CD4-positive, alpha-beta T cell treated with Interferon alpha-2 for 1 hour (primary cell): ENCODE measurements at regions not wholly inside any gene's neighbourhood (a gene's known extent, or its start where the extent isn't known, plus 50 kb on each side); places are given as distances from the start of the nearest gene placed in this dataset.

Experiments
- DNase-seq, 2 donors: peaks; one replicate each; pipeline ENCODE4 v3.0.0-alpha.2; 2020 to 2022

DNA sequence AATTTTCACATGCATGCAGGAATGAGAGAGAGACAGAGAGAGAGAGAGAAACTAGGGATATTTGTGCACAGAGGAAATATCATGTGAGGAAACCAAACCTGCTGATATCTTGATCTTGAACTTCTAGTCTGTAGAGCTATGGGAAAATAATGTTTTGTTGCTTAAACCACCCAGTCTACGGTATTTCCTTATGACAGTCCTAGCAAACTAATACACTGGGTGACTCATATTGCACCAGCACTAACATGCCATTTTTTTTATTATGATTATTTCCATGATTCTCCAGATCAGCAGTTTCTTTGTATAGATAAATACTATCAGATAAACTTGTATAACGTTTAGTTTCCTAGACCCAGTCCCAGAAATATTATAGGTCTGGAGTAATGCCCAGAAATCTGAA lies 1259.0 kb downstream of the ZPLD1 start:
- DNase-seq: no peak

DNA sequence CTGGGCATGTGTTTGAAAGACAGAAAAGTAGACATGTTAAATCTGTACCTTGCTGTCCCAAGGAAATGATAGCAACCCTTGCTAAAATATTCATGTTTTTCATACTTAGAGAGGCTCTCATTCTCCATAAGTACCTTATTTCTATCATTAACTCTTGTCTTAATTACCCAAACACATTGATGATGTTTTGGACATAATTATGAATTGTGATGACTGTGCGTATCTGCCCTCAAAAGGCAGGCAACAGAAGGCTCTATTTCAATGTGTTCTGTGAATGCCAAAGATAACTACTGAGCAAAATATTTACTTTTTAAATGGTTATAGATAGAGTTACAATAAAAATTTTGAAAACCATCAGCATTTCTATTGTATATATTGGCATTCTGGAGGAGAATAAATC lies 1263.8 kb downstream of the ZPLD1 start:
- no peak for DNase-seq

DNA sequence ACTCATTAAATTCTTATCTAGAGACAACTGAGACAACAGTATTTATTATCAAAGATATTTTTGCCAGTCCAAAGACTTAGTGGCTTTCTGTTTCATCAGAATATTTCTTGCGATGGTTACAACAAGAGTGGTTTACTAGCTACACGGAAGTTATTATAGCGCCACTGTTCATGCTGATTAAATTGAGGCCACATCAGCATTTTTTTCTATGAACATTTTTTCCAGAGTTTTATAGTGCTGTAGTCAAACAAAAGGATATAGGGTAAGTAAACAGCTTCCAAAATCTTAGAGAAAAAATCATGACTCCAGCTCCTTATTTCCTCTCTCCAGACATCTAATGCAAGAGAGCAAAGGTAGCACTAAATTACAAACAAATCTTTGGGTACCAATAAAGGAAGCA lies 1264.4 kb downstream of the ZPLD1 start:
- no peak for DNase-seq

DNA sequence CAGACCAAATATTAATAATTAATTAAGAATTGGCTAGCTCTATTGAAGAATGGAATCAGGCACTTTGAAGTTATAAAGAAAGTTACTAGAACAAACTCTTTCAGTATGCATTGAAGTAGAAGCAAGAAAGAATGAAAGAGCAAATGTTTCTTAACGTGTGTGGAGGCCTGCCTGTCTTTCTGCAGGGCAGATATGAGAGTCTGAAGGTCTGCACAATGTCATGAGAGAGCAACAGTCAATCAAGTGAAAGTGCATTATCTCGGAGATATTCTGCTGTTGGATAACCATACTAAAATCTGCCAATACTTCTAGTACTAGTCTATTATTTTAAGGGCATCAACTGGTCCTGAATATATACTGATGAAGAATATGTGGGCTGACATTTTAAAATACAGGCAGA lies 1270.8 kb downstream of the ZPLD1 start:
- no peak for DNase-seq

DNA sequence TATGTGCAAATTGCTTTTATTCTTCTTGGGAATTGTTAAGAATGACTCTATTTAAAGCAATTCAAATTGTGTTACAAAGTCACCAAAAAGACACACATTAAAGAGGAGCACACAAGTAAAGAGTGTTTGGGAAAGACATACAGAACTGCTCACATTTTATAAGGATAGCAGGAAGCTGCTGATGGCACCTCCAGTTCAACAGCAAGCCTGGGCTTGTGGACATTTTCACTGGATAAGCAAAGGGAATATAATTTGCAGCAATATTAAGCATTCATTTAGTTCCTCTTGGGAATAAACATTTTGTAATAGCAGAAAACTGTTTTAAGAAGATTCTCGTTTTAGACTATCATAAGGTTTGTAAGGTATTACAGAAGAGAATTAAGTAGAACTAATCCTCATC lies 1271.9 kb downstream of the ZPLD1 start:
- no peak for DNase-seq

DNA sequence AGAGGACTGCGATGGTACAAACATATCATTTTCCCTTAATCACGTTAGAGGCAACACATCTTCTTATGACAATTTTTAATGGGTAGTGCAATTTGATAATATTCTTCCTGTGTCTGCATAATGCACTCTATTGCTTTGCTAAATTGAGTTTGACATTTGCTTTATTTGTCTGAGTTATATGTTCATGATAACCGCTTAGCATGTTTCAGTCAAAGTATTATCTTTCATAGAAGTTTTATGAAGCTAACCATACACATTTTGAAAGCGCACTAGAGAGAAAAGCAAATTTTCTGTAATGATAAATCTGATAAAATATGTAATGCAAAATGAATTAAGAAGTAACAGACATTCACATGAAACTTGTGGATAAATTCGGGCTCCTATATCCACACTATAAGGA lies 1276.9 kb downstream of the ZPLD1 start:
- DNase-seq: no peak

DNA sequence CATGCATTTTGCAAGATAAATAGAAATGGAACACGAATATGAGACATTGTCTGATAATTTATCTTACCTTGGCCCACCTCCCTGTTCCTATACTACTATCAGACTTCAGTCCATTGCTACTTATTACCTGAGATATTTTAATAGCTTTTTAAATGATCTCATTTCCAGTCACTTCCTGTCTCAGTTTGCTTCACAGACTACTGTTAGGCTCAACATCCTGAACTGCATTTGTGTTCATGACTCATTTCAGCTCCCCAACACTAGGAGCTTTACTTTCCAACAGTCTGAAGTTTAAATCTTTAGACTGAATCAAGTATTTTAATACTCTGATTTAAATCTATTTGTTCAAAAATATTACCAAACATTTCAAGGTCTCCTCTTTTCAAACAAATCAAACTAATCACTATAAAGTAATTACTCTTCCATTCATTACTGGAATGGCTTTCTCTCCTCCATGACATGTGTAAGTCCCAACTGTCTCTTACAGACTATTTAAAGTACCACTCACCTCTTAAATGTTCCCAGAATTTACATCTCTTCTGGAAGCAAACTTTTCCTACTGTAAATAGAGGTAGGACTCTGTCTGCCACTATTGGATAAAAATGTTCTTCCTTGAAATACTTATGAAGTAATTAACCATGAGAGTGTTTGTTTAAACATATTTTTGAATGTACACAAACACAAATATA lies 1277.6 kb downstream of the ZPLD1 start:
- DNase-seq: no peak

DNA sequence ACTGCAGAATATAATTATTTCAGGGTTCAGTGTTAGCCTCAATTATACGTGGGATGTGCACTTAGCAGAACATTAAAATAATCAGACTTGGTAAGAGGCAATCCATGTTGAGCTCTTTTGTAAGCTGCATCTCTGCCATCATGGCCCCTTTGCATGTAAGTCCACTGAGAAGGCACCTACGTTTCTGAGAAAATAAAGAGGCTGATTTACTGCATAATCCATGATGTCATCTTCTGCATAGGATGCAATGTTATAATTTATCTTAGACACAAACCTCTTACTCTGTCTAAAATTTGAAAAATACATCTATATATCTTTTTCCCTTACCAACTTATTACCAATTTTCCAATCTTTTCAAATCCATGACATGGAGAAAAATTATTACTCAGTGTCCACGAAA lies 1294.7 kb downstream of the ZPLD1 start:
- DNase-seq: no peak

DNA sequence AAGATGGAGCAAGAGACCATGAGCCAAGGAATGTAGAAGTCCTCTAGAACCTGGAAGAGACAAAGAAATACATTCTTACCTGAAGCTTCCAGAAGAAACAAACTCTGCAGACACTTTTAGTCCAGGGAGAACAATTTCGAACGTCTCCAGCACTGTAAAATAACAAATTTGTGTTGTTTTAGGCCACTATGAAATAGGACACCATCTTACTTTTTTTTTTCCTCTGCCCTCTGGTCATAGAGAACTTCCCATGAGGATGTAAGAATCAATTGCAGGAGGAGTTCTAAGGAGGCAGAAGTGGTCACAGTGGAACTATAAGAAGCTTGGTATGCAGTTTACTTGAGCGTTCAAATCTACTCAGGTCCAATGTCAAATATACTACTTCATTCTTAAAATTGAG lies 1295.9 kb downstream of the ZPLD1 start:
- no peak for DNase-seq

DNA sequence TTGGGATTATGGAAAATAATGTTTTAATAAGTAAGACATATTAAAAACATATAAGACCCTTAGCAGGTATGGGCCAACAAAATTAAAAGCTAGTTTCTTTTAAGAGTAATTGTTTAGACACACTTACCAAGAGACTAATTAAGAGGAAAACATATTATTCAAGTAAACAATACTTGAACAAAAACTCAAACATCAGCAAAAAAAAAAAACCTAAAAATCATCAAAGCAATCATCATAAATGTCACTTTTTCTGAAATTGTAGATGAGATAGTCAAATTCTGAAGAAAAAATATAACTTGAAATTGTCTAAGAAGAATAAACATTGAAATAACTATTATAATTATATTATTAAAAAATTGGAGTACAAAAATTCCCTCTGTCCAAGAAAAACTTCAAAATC lies 1318.2 kb downstream of the ZPLD1 start:
- no peak for DNase-seq

DNA sequence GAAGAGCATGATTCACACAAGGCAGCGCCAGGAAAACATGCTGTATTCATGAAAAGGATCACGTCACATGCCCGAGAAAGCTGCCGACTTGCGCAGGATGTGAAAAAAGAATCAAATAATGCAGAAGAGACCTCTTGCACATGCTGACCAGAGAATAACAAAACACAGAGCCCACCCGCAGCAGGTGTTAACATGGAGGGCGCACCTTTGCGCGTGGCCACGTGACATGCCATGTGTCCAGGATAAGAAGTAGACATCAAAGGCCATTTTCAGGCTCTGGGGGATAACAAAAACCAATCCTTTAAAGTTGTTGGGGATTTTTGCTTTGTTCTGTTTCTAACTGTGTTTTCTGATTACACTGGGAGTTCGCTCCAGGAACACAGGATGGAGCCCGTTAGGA lies 1332.8 kb downstream of the ZPLD1 start:
- DNase-seq: no peak

DNA sequence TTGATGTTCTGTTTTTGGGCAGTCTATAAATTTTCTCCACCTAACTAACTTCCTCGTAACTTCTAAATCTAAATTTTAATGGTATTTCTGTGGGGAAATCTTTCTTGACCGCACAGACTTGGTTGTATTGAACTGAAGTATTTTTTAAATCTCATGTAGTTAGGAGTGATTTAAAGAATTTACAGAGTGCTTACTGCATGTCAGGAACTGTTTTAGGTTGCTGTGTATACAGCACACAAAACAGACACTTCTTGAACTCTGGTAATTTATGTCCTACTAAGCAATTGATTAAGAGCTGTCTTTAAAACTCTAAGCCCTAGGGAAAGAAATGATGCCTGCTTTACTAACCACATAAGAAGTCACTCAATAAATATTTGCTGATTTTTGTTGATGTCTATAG lies 1350.2 kb downstream of the ZPLD1 start:
- DNase-seq: no peak

DNA sequence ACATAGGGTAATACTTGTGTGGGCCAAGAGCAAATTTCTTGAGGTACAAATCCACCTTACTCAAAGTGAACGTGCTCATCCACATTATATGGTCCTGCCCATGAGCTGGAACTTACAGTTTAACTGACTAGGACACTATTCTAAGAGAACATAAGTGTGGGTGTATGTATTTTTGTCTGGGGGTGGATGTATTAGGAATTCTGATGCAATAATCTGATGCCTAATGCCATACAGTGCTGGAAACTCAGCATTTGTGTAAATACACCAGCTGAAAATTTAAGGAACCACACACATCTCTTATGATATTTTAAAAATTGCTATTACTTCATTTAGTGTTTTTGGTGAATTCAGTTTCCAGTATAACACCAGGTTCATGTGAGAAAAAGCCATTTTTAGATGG lies 1350.7 kb downstream of the ZPLD1 start:
- DNase-seq: no peak

DNA sequence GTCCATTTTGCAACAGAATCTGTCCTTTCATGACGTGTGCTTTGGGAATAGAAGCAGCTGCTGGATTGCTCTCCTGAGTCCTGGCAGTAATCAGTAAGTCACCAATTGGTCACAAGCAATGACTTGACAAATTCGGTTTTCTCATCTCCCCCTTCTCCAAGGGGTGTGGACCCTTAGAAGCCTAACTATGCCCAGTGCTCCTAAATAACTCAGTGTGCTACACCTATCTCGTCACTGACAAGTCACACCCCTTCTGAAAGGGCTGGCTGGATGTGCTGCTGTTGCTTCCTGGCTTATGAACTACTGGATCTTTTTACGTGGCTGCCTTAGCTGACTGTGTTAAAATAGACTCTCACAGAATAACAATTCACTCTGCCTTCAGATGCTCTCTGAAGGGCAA lies 1351.5 kb downstream of the ZPLD1 start:
- no peak for DNase-seq

DNA sequence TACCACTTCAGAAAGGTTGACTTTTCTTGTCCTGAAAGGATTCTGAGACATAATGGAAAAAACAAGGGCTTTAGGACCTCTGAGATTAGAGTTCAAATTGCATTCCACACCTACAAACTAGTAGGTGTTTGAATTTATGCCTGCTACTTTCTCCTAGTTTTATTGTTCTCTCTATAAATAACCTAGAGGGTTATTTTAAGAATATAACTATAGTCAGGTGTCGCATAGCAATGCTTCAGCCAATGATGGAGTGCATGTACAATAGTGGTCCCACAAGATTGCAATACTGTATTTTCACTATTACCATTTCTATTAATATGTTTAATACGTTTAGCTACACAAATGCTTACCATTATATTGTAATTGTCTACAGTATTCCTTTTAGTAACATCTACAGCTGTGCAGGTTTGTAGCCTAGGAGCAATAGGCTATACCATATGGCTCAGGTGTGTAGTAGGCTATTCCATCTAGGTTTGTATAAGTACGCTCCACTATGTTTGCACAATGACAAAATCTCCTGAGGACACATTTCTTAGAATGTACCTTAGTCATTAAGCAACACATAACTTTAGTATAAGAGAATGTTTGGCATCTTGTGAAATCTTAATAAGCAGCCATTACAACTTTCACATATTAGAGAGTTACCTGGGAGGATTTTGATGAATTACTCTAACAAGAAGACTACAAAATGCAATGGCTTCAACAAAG lies 1352.5 kb downstream of the ZPLD1 start:
- no peak for DNase-seq

DNA sequence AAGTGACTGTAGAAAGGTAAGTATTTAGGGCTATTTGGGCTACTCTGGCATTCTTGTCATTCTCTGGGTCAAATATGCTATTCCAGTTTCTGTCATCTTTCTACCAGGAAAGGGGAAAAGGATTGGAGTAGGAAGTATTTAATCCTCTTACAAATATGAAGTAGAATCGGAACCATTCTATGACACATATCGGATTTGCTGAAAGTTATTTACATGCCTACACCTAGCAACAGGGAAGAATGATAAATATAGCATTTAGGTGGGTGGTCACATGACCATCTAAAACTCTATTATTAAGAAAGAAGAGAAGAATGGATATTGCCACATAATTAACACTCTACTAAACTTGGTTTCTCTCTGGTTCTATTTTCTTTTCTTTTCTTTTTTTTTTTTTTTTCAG lies 1353.1 kb downstream of the ZPLD1 start:
- DNase-seq: no peak

DNA sequence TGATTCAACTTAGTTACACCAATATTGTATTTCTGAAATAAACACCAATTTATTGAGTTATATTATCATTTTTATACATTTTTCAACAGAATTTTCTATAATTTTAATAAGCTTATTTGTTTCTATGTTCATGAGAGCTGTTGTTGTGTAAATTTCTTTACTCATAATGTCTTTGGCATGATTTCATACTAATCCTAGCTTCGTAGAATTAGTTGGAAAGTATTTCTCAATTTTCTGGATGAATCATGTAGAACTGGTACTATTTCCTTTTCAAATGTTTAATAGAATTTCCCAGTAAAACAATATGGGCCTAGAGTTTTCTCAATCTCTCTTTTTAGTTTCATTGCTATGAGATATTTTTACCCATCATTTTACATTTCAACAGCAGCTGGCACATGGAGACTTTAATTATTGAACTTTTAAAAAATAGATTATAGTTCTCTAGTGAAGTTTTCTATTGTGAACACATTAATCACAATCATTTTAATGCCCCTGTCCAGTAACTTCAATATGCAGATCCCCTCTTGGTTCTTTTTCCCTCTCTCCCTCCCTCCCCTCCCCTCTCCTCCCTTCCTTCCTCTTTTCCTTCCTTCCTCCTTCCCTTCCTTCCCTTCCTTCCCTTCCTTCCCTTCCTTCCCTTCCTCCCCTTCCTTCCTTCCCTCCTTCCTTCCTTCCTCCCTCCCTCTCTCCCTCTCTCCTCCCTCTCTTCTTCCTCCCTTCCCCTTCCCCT lies 1357.1 kb downstream of the ZPLD1 start:
- no peak for DNase-seq

DNA sequence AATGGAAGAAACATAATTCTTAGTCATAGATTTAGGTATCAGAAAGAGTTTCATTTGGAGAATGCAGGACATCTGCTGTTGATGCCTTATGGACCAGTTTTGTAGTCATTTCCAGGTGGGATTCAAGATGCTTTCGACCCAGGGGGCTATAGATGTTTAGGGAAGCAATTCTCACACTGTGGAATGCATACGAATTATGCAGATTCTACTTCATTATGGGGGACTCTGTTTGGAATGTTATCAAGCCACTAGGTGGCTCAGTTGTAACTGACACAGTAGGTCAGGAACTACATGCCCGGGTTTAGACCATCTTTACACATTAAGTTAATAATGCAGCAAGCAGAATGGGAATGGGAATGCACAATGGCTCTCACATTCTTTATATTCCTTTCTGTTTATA lies 1359.8 kb downstream of the ZPLD1 start:
- DNase-seq: no peak

DNA sequence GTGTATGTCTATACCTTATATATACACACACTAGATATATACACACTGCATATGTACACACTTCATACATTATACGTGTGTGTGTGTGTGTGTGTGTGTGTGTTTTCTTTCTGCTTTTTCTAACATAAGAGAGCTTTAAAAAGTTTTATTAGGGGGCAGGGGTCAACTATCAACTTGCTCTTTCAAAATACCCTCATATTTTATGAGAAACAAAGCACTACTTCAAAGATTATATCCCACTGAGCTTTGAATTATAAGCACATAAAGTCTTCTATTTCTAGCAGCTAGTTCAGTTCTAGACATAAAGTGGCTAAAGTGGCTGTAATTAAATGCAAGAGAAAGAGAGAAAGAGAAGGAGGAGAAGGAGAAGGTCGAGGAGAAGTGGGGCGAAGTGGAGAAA lies 1361.3 kb downstream of the ZPLD1 start:
- no peak for DNase-seq

DNA sequence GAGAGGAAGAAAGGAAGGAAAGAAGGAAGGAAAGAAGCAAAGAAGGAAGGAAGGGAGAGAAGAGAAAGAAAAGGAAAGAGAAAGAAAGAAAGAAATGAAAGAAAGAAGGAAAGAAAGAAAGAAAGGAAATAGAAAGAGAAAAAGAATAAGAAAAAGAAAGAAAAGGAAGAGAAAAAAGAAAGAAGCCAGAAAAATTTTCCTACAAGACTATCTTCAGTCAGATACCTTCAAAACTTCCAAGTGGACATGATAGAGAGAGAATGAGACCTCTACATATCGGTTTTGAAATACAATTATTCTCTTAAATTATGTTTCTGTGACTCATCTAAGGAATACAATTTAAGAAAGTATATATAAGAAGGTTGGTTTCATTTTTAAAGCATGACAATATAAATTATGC lies 1369.0 kb downstream of the ZPLD1 start:
- no peak for DNase-seq

DNA sequence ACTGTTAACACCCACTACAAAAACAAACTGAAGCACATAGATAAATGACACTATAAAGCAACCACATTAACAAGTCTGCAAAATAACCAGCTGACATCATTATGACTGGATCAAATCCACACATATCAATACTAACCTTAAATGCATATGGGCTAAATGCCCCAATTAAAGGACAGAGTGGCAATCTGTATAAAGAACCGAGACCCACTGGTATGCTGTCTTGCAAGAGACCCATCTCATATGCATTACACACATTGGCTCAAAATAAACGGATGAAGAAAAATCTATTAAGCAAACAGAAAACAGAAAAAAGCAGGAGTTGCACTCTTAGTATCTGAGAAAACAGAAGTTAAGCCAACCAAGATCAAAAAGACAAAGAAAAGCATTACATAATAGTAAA lies 1375.4 kb downstream of the ZPLD1 start:
- DNase-seq: no peak

DNA sequence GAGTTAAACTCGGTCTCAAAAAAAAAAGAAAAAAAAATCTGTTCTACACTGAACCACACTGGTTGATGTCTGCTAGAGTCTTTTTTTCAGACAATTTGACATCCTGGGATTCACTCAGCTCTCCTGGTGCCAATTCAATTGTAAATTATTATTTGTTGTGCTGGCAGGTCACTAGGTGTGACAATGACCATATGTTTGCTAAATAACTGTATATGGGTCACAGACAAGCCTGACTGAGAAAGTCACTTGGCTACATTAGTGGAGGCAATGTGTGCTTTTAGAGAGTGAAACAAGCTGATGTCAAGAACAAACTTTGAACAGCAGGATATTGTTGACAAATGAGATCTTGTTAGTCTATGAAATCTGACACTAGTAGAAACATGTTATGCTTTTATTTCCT lies 1379.1 kb downstream of the ZPLD1 start:
- no peak for DNase-seq

DNA sequence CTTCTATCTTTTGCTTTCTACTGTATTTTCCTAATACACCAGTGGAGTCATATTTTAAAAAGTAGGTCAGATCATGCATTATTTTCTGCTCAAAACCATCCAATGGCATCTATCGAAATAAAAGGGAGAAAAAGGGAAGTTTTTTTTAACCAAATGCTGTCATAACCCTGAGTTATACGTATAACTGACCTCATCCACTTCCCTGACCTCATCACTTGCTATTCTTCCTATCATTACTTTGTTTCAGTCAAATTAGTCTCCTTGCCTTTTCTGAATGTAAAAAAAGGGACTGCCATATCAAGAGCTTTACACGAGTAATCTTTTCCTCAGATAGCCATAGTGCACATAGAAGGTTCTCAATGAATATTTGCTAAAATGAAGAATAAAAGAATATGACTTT lies 1383.6 kb downstream of the ZPLD1 start:
- DNase-seq: no peak

DNA sequence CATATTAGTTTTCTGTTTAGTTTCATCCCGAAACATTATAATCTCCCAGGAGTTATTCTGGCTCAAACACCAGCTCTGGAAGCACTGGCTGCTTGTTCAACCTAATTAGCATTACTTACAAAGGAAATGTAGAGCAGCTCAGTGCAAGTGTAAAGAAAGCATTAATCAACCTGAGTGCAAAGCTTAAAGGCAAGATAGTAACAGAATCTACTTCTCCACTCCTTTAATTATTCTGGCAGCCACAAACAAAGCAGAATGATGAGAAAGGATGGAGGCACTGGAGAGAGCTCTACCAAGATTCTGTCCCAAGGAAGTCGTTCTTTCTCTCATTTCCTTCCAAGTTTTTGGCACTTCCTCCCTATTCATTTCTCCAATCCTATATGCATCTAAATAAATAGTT lies 1384.0 kb downstream of the ZPLD1 start:
- no peak for DNase-seq
